GM12891 (cell line): ENCODE measurements at regions not wholly inside any gene's neighbourhood (a gene's known extent, or its start where the extent isn't known, plus 50 kb on each side); places are given as distances from the start of the nearest gene placed in this dataset.

Source experiments
- POLR2A ChIP-seq: IDR thresholded peaks from 2 replicates; pipeline ENCODE4 v1.6.1; 2011; ENCODE audit warnings: low read depth, low read length, control low read depth
- TAF1 ChIP-seq: IDR thresholded peaks from 2 replicates; pipeline ENCODE4 v1.6.1; 2011; ENCODE audit warnings: low read depth, low read length, control low read depth

DNA sequence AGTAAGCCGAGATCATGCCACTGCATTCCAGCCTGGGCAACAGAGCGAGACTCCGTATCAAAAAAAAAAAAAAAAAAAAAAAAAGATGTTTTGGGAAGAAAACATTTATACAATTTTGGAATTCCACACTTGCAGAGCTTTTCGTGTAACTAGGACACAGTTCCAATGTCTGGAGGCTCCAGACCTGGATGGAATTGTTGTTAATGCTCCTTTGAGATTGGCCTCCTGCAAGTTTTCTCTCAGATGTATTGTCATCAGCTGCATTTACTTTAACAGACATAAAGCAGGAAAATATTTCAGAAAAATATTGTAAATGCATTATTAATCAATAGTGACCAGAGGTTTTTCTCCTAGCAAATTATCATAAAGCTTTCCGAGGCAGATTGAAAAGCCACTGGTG is 124.1 kb downstream of the RBM43 start:
- TF ChIP-seq POLR2A: no peak
- TF ChIP-seq TAF1: no peak
